ENCODE measurements at regions not wholly inside any gene's neighbourhood (a gene's known extent, or its start where the extent isn't known, plus 50 kb on each side); places are given as distances from the start of the nearest gene placed in this dataset.

GRCh38 chr15:39367596-39367995 is 213.3 kb upstream of the THBS1 start:
- DNase-seq: no peak

- DNase-seq: no peak
These were observed 211.1 kb upstream of the THBS1 start for GRCh38 chr15:39369768-39370167.

DNA sequence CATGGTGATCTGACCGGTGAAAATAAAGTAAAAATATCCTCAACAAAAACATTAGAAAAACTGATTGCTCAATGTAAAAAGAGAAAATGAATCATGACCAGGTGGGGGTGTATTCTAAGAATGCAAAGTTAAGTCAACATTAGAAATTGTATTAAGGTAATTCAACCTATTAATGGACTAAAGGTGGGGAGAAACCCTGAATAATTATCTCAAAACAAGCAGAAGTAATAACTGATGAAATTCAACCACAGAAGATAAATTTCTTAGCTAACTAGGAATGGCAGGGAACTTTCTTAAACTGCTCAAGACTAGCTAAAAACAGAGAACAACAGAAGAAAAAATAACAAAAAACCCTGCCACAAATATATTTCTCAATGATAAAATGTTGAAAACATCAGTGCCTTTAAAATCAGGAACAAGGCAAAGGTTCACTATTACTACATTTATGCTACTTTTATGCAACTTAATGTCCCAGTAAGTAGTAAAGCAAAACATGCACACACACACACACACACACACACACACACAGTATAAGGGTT is 204.4 kb upstream of the THBS1 start:
- DNase-seq: no peak

GRCh38 chr15:39381517-39381916 is 199.4 kb upstream of the THBS1 start:
- no peak for DNase-seq

DNA sequence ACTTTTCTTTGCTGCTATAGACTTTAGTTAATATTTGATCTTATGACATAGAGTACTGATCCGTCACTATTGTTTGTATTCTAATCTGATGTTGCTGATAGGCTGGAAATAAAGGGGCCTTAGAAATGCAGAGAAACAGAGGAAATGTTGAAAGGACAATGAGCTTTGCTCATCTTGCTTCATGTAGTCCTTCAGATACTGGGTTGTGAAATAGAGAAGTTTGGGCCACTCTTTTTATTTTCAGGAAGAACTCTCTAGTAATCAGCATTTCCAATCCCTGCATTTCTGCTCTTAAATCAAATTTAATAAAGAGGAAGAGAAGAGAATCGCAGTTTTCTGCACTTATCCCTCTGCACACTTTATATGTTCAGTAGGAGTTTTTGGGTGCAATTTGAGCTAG is 192.8 kb upstream of the THBS1 start:
- no peak for DNase-seq

DNA sequence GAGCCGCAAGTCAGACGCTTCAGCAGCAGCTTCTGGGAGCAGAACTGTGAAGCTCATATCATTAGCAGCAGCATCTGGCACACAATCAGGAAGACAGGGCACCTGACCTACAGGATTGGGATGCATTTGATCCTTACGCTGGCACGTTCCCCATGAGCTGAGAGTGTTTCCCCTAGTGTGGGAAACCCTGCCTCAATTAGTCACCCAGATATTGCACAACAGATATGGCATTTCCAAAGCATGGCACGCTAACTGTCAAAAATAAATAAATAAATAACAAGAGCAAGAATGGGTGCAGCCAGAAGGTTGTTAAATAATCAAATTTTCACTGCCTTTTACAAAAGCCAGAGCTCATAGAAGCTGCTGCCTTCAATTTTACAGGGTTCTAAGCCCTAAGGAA is 189.6 kb upstream of the THBS1 start:
- no peak for DNase-seq

GRCh38 chr15:39392469-39393047 is 188.3 kb upstream of the THBS1 start:
- no peak for DNase-seq

DNA sequence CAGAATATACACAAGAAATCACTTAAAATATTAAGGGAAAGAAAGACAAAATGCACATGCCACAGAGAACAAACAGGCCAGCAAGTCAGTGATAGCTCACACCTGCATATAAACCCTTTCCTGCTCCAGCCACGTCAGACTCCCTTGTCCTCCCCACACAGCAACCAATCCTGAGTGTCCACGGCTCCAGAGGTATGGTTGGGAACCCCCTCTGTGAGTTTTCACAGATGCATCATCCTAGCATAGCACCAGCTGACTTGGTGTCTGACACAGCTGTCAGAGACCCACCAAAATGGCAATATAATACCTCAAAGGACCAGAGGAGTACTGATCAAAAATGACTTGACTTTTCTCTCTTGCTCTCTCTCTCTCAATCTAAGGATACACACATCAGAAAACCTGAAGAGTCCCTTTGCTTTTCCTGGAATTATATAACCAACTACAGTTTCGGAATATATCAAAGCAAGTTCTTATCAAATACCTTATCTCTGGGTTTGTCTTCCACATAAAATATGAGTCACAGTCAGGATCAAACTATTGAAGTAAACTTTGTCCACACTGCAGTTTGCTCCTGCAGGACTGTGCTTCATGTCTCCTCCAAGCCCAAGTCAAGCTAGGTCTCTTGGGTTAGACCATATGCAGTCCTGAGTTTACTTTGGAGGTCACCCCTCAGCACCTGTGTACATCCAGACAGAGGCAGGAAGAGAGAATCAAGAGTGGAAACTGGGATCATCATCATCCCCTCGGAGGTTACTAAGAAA is 187.1 kb upstream of the THBS1 start:
- no peak for DNase-seq

GRCh38 chr15:39394496-39394895 is 186.4 kb upstream of the THBS1 start:
- DNase-seq: no peak

GRCh38 chr15:39396979-39397615 is 183.8 kb upstream of the THBS1 start:
- DNase-seq: no peak

DNA sequence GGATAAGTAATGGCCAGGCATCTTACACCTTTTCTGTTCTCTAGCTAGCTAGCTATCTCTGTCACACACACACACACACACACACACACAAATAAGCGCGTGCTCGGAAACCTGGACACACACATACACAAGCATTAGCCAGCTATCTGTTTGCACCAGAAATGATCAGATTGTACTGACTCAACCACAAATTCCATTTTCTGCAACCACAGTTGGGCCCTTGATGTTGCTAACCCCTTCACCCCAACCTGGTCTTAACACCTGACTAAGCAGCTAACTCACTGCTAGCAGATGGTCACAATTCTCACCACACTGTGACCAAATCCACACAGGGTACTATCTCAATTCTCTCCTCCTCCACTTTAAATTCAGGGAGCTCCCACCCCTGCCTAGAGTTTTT is 183.0 kb upstream of the THBS1 start:
- DNase-seq: no peak

DNA sequence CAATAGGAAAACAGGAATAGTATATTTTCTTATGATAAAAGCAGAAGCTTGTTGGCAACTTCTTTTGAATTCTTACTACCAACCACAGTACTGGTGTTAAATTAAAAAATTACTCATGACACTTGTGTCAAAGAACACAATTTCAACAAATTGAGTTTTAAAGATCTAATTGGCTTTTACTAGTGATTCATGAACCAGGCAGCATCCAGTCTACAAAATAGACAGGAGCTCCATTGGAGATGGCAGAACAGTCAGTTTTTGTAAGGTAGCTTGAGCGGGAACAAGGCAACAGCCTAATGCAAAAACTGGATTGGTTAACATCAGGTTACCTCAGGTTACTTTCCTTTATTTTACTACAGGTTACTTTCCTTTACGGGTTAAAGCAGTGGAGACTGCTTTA is 181.3 kb upstream of the THBS1 start:
- no peak for DNase-seq

DNA sequence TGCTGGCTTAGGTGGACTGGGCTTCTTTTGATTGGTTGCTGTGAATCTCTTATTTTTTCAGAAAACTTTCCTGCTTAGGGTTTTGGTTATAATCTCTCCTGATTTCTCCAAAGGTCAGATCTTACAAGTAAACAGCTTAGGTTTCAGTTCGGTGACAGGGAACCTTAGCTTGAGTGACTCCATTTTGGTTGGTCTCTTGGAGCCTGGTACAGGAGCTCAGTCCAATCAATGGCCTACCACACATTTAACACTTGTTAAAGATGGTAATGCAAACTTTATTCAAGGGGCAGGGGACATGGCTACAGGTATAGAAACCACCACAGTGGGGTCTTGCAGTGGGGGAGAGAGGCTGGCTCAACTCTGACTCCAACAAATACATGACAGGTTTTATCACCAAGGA is 180.9 kb upstream of the THBS1 start:
- DNase-seq: no peak

DNA sequence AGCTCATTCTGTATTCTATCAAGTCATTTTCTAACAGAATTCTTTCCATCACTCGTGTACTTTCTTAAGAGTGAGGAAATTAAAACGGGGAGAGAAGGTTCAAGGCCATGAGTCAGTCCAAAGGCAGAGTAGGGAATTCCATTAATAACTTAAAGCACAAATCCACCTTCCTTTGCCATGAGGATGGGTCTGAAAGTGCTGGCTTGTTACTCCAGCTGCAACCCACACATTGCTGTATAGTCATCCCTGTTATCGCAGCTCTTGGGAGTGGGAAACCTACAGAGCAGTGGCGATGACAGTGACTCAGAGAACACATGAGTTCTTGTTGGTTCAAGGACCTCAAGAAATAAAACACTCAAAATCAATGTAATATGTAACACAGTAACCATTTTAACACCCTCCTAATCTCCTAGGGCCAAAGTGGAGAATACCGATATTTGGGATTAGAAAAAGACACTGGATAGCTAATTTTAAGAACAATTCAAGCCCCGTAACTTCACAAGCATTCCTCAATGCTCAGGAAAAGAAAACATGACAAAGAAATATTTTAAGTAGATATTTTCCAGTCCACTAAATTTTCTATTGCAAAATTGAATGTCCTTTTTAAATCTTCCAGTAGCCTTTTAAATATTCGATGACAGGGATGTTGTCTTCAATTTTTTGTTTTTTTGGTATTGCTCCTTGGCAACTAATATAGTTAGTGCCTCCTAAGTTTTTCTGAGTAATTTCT is 179.9 kb upstream of the THBS1 start:
- no peak for DNase-seq

GRCh38 chr15:39403640-39404117 is 177.2 kb upstream of the THBS1 start:
- DNase-seq: no peak

DNA sequence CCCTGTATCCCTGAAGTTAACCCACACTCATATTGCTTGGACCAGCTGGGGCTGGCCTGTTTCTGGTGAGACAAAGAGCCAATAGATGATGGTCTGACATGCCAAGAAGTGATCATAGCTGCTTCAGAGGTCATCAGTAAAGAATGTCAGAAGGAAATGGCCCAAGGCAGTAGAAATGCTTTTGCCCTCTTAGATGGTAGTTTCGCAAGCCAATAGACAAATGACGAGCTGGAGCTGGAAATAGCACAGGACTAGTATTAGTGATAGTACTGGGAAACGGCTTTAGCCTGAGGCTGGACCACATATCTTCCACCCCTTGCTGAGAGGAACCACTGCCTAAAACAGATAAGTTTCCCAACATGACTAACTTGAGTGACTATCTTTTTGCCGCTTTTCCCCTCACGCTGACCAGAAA is 176.1 kb upstream of the THBS1 start:
- no peak for DNase-seq

DNA sequence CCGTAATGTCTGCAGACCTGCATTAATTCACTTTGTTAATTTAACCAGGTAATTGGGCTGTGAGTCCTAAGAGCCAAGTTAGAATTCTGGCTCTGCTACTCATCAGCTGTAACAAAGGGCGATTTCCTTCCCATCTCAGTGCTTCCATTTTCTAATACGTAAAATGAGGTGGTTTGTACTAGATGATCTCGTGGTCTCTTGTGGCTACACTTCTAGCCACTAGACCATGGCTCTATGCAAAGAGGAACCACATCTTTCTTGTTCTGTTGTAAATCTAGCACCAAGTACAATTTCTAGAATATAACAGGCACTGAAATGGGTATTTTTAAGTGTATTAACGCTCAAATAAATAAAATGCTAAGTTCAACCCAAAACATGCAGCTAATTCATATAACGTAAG is 174.4 kb upstream of the THBS1 start:
- DNase-seq: no peak

- DNase-seq: no peak
These were observed 173.8 kb upstream of the THBS1 start for GRCh38 chr15:39407116-39407515.

- no peak for DNase-seq
These were observed 170.9 kb upstream of the THBS1 start for GRCh38 chr15:39409876-39410530.

GRCh38 chr15:39411102-39411989 is 169.5 kb upstream of the THBS1 start:
- no peak for DNase-seq

GRCh38 chr15:39413558-39413957 is 167.3 kb upstream of the THBS1 start:
- no peak for DNase-seq

DNA sequence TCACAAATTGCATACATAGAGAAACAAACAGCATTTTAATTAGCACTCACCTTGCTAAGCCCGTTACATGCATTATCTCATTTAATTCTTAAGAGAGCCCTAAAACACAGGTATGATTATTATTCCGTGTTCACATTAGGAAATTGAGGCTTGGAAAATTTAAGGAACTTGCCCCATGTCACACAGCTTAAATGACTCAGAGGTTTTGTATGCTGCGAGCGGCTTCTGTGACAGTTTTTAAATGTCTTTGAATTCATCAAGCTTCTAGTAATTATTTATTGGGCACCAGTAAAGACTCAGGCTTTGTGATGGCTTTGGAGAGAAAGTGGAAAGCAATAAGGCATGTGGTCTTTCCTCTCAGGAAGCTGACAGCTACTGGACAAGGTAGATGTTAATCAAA is 166.7 kb upstream of the THBS1 start:
- DNase-seq: no peak

Measured in stimulated activated CD4-positive, alpha-beta T cell treated with anti-CD3 and anti-CD28 coated beads, Interleukin-1b, Interleukin-23, amount 100 ng/mL, for 48 hours (primary cell).